HG03025 (cell line): ENCODE measurements at regions not wholly inside any gene's neighbourhood (a gene's known extent, or its start where the extent isn't known, plus 50 kb on each side); places are given as distances from the start of the nearest gene placed in this dataset.

Experiments used
- ATAC-seq: cut with Tn5 transposase; IDR thresholded peaks from one replicate; pipeline ENCODE4 v1.9.1; 2021; ENCODE audit warnings: mild to moderate bottlenecking, moderate library complexity; ENCODE audit not compliant: unreplicated experiment, low FRiP score

DNA sequence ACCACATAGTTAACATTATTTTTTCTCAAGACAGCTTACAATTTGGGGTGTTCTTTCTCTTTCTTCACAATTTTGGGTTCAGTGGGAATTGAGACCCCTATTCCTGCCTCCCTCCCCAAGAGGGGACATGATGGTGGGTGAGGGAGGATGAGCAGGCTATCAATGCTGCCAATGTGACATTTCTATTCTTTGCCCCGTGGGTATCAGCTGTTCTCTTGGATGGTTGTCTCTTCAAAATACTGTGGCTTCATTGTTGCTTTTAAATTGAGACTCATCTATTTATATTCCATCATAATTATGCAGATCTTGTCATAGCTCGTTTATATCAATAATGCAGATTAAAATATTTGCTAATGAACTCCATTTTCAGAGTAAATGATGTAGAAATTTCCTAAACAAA is 56.5 kb upstream of the ANO4 start:
- ATAC-seq, result no peak

DNA sequence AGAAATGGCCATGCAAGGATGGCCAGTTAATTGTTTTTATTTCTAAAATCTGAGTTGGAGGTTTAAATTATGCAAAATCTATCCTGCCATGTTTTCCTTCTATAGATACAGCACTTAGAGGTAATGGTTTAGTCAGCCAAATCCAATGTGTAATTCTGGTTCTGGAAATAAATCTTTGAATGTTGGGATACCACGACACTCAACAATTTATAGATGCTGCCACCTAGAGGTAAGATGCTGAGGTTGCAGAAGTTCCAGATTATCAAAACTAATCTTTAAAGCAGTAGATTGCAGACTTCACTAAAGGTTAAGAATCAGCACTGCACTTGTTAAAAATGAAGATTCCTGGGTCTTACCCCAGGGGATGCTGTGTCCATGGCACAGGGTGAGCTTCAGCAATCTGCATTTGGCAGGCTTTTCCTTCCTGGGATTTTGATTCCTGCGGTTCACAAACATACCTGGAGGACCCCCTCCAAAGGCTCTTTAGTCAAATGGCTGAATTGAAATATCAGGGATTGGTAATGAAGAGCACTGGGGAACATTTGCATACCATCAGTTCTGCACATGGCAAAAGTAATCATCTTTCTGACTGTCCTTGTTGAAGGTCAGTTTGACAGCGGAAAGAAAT is 53.4 kb upstream of the ANO4 start:
- no peak for ATAC-seq

DNA sequence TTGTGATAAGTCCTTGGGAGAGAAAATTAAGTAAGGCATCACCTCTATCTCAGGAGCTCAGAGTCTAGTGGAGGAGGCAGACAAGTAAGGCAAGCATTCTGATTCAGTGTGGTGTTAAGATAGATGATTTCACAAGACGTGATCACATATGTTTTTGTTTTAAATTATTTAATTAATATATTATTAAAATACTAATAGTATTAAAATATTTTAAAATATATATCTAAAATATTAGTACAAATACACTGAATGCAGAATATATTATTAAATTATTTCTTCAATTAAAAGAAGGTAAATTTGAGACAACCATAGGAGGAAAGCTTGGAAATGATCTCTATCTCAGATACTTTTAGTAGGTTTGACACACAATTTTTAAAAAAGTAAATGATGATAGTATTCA is 51.5 kb upstream of the ANO4 start:
- no peak for ATAC-seq
